ENCODE measurements at regions not wholly inside any gene's neighbourhood (a gene's known extent, or its start where the extent isn't known, plus 50 kb on each side); places are given as distances from the start of the nearest gene placed in this dataset.

- TF ChIP-seq CTCF (IDR thresholded peaks at IDR 0.05; ENCODE audit: control extremely low read depth in 1 of 3, insufficient read depth in 1 of 3, low read depth in 1 of 3, low read length in 3 of 3), result no peak
- no peak for TF ChIP-seq TEAD4 (IDR thresholded peaks at IDR 0.05; ENCODE audit: low read depth, low read length)
- no peak for TF ChIP-seq EZH2 (IDR thresholded peaks at IDR 0.05; ENCODE audit: low read depth, low read length, severe bottlenecking)
- TF ChIP-seq POLR2AphosphoS5 (IDR thresholded peaks at IDR 0.05; ENCODE audit: low read depth, low read length), result no peak
- TF ChIP-seq EP300 (IDR thresholded peaks at IDR 0.05; ENCODE audit: borderline replicate concordance in 1 of 2, low read depth in 2 of 2, low read length in 2 of 2), result no peak
- 0 out of 4 replicates have a peak, but pooled peaks of 1 of the 2 experiments have one; percentile 3 for TF ChIP-seq RAD21 (IDR thresholded peaks at IDR 0.05 in 1 of 2, conservative IDR thresholded peaks at IDR 0.05 in 1 of 2; ENCODE audit: low read depth in 2 of 2, low read length in 2 of 2)
- no peak for TF ChIP-seq POLR2A (IDR thresholded peaks at IDR 0.05; ENCODE audit: control extremely low read depth in 1 of 2, low read depth in 2 of 2, low read length in 2 of 2)
- TF ChIP-seq SP2 (IDR thresholded peaks at IDR 0.05; ENCODE audit: low read length), result no peak
- no peak for TF ChIP-seq ATF2 (IDR thresholded peaks at IDR 0.05; ENCODE audit: low read length)
- no peak for TF ChIP-seq USF2 (IDR thresholded peaks at IDR 0.05; ENCODE audit: low read length)
- no peak for TF ChIP-seq GABPA (IDR thresholded peaks at IDR 0.05; ENCODE audit: borderline replicate concordance, insufficient read depth, low read length)
- TF ChIP-seq POU5F1 (IDR thresholded peaks at IDR 0.05; ENCODE audit: low read depth, low read length), result no peak
- TF ChIP-seq FOSL1 (IDR thresholded peaks at IDR 0.05; ENCODE audit: insufficient read depth, low read depth, low read length), result no peak
Measured at GRCh38 chr2:64298161-64298560, 153.9 kb upstream of the PELI1 start.

All from H1 (cell line).